K562 (cell line): ENCODE measurements at regions not wholly inside any gene's neighbourhood (a gene's known extent, or its start where the extent isn't known, plus 50 kb on each side); places are given as distances from the start of the nearest gene placed in this dataset.

Experiments
- ATAC-seq: fragments of 200-7000 bp; cut with Tn5 transposase; 3 replicates; pipeline ENCODE4 v1.9.1; 2020; ENCODE audit warnings: moderate library complexity
- BruUV-seq: library from RNA; stranded (reverse); fragments of 400-500 nt; replicated peaks from 2 replicates; lab custom pipeline; 2021; lab: Mats Ljungman, UMichigan
- CTCF ChIA-PET: fragments of 300-600 bp; formaldehyde crosslinking; extraction: SDS; loops from one replicate; lab custom pipeline; 2021; ENCODE audit warnings: low intra/inter-chr PET ratio; lab: Yijun Ruan, JAX
- POLR2A ChIA-PET: fragments of 300-600, 350-650 bp; sonication (Branson Sonifier 250); formaldehyde crosslinking; extraction: SDS; loops from one replicate; lab custom pipeline; 2021; ENCODE audit warnings: antibody characterized with exemption, inconsistent platforms; lab: Yijun Ruan, JAX
- DNase-seq, 4 experiments: peaks; one replicate each; pipeline versions ENCODE4 v3.0.0 to v3.0.0-alpha.2; 2011 to 2018; ENCODE audit warnings: low spot score in 3 of 4, mixed read lengths in 3 of 4; ENCODE audit errors: extremely low read depth in 1 of 4
- FAIRE-seq: peaks from 2 replicates; lab custom pipeline; 2011; peaks lifted over from hg19 to GRCh38; lab: Jason Lieb, UNC
- H2AFZ ChIP-seq: 2 replicates; pipeline ENCODE4 v1.6.0; 2011; ENCODE audit warnings: low read depth, low read length, control low read depth, inconsistent platforms
- H3K27ac ChIP-seq: fragments of 200-600 bp; 3 replicates; pipeline ENCODE4 v1.8.0; 2011; ENCODE audit warnings: low read depth, mild to moderate bottlenecking, control low read depth, inconsistent platforms, low read length, moderate library complexity, mixed read lengths; ENCODE audit errors: extremely low read depth
- H3K27me3 ChIP-seq, 2 experiments: fragments of 300-600 bp in 1 of 2; 2 replicates in 1 of 2; 3 replicates in 1 of 2; pipeline versions ENCODE4 v1.6.0 to v1.8.0; 2011; ENCODE audit warnings: inconsistent platforms in 2 of 2, low read length in 2 of 2, mild to moderate bottlenecking in 1 of 2, mixed read lengths in 1 of 2, moderate library complexity in 1 of 2; ENCODE audit not compliant: control insufficient read depth in 2 of 2, insufficient read depth in 2 of 2
- H3K36me3 ChIP-seq: fragments of 300-600 bp; 3 replicates; pipeline ENCODE4 v1.8.0; 2011; ENCODE audit warnings: mild to moderate bottlenecking, low read length, inconsistent platforms; ENCODE audit not compliant: control insufficient read depth, insufficient read depth
- H3K4me1 ChIP-seq, 2 experiments: fragments of 200-600 bp in 1 of 2; replicated peaks in 1 of 2; 2 replicates in 1 of 2; 3 replicates in 1 of 2; pipeline versions ENCODE4 v1.5.1 to v1.8.0; 2011; ENCODE audit warnings: inconsistent platforms in 2 of 2, low read length in 2 of 2, mild to moderate bottlenecking in 1 of 2, mixed read lengths in 1 of 2, moderate library complexity in 1 of 2; ENCODE audit not compliant: control insufficient read depth in 2 of 2, insufficient read depth in 2 of 2
- H3K4me2 ChIP-seq: 2 replicates; pipeline ENCODE4 v1.6.1; 2011; ENCODE audit warnings: low read length, control low read depth, inconsistent platforms, mixed read lengths; ENCODE audit not compliant: insufficient read depth
- H3K4me3 ChIP-seq: fragments of 200-600 bp; sonication (generic), shearing (Covaris generic); 2 replicates; pipeline ENCODE4 v1.5.1; 2016; ENCODE audit warnings: control low read depth, inconsistent platforms
- H3K79me2 ChIP-seq: fragments of 200-600 bp; 3 replicates; pipeline ENCODE4 v1.8.0; 2011; ENCODE audit warnings: low read length, inconsistent platforms; ENCODE audit not compliant: control insufficient read depth, insufficient read depth
- H3K9ac ChIP-seq, 2 experiments: 2 replicates each; pipeline versions ENCODE4 v1.6.0 to v1.6.1; 2011; ENCODE audit warnings: low read depth in 2 of 2, low read length in 2 of 2, control low read depth in 1 of 2, inconsistent platforms in 1 of 2, mild to moderate bottlenecking in 1 of 2, mixed read lengths in 1 of 2; ENCODE audit not compliant: insufficient read depth in 1 of 2
- H3K9me1 ChIP-seq: one replicate; pipeline ENCODE4 v1.6.0; 2011; ENCODE audit warnings: inconsistent platforms, mild to moderate bottlenecking, low read length, moderate library complexity; ENCODE audit not compliant: control insufficient read depth, insufficient read depth
- H3K9me3 ChIP-seq: replicated peaks from 2 replicates; pipeline ENCODE4 v1.5.1; 2011; ENCODE audit warnings: low read depth, low read length, inconsistent platforms; ENCODE audit not compliant: control insufficient read depth, insufficient read depth
- H4K20me1 ChIP-seq: replicated peaks from 2 replicates; pipeline ENCODE4 v1.6.1; 2011; ENCODE audit warnings: low read length, inconsistent platforms, mixed read lengths; ENCODE audit not compliant: control insufficient read depth, insufficient read depth
- ATF1 ChIP-seq, 2 experiments: fragments of 450-650 bp in 1 of 2; IDR thresholded peaks; 2 replicates each; pipeline ENCODE4 v1.6.1; 2016; ENCODE audit warnings: missing compliant biosample characterization in 1 of 2, missing genetic modification characterization in 1 of 2
- BCL6 ChIP-seq: fragments of 250-450 bp; sonication (Bioruptor Pico); IDR thresholded peaks from 2 replicates; pipeline ENCODE4 v1.4.0; 2020
- GATA2 ChIP-seq: sonication (generic); formaldehyde crosslinking; IDR thresholded peaks from 2 replicates; pipeline ENCODE4 v1.4.0; 2020; ENCODE audit warnings: mild to moderate bottlenecking, missing genetic modification reagents
- KLF13 ChIP-seq: fragments of 450-650 bp; IDR thresholded peaks from 2 replicates; pipeline ENCODE4 v1.6.1; 2016; ENCODE audit warnings: missing genetic modification characterization, low read depth, mild to moderate bottlenecking, missing compliant biosample characterization, moderate library complexity, borderline replicate concordance
- SOX6 ChIP-seq: fragments of 450-650 bp; IDR thresholded peaks from 2 replicates; pipeline ENCODE4 v1.6.1; 2014; ENCODE audit warnings: mild to moderate bottlenecking
- ZNF347 ChIP-seq: fragments of 450-650 bp; formaldehyde crosslinking; IDR thresholded peaks from 2 replicates; pipeline ENCODE4 v1.4.0; 2020; ENCODE audit warnings: low read depth, mild to moderate bottlenecking, moderate library complexity
- in situ Hi-C: fragments of 300-500 bp; cut with MboI; formaldehyde crosslinking; loops from 4 replicates; pipeline ENCODE4 v1.15.0; 2018; ENCODE audit warnings: inconsistent platforms, mixed read lengths
- intact Hi-C: fragments of 100-400 bp; cut with micrococcal nuclease; formaldehyde crosslinking; loops from 2 replicates; pipeline ENCODE4 v1.14.2; 2022
- TF ChIP-seq, protein P1 (sequence below): sonication (generic); formaldehyde crosslinking; IDR thresholded peaks from 2 replicates; pipeline ENCODE4 v1.8.1; 2023; ENCODE audit warnings: mild to moderate bottlenecking, missing genetic modification reagents
- TF ChIP-seq, protein P2 (sequence below): fragments of 250-450 bp; sonication (Bioruptor Pico); IDR thresholded peaks from 2 replicates; pipeline ENCODE4 v1.4.0; 2020; ENCODE audit warnings: borderline replicate concordance

DNA sequence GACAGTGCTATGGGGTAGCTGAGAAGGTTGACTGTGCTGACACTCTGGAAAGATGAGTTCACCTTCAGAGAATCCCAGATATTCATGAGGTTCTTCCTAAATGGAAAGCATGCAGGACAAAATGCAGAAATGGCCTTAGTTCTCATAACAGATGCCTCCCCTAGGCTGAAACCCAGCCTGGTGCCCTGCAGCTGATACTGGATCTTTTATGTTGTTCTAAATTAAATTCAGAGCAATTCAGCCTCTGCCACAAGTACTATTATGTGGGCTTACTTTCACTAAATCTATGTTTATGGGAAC is 172.0 kb upstream of the SERPINE2 start:
- ChIA-PET CTCF (no interaction called here), POLR2A (no interaction called here)
- intact Hi-C loops = no loop called here
- Histone ChIP-seq H3K36me3 (no peaks in the 10 kb centered on the region), H3K4me1 (no peaks in the 10 kb centered on the region), H4K20me1 (no peaks in the 10 kb centered on the region), H3K27ac (no peak overlapping the region), H3K9me3 (no peaks in the 10 kb centered on the region), H3K27me3 (no peaks in the 10 kb centered on the region), H3K4me3 (no peak overlapping the region), H3K79me2 (no peaks in the 10 kb centered on the region), H3K9me1 (no peaks in the 10 kb centered on the region), H2AFZ (no peak overlapping the region), H3K9ac (no peak overlapping the region), H3K4me2 (no peak overlapping the region)
- FAIRE-seq (no peak), ATAC-seq (no peak), DNase-seq (no peak)
- no peak for TF ChIP-seq GATA2 (CRISPR knock-in tag)
- TF ChIP-seq, protein P1, sequence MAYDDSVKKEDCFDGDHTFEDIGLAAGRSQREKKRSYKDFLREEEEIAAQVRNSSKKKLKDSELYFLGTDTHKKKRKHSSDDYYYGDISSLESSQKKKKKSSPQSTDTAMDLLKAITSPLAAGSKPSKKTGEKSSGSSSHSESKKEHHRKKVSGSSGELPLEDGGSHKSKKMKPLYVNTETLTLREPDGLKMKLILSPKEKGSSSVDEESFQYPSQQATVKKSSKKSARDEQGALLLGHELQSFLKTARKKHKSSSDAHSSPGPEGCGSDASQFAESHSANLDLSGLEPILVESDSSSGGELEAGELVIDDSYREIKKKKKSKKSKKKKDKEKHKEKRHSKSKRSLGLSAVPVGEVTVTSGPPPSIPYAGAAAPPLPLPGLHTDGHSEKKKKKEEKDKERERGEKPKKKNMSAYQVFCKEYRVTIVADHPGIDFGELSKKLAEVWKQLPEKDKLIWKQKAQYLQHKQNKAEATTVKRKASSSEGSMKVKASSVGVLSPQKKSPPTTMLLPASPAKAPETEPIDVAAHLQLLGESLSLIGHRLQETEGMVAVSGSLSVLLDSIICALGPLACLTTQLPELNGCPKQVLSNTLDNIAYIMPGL (CRISPR knock-in tag) = no peak
- TF ChIP-seq BCL6 (CRISPR knock-in tag) = no peak
- TF ChIP-seq SOX6 = no peak
- TF ChIP-seq, protein P2, sequence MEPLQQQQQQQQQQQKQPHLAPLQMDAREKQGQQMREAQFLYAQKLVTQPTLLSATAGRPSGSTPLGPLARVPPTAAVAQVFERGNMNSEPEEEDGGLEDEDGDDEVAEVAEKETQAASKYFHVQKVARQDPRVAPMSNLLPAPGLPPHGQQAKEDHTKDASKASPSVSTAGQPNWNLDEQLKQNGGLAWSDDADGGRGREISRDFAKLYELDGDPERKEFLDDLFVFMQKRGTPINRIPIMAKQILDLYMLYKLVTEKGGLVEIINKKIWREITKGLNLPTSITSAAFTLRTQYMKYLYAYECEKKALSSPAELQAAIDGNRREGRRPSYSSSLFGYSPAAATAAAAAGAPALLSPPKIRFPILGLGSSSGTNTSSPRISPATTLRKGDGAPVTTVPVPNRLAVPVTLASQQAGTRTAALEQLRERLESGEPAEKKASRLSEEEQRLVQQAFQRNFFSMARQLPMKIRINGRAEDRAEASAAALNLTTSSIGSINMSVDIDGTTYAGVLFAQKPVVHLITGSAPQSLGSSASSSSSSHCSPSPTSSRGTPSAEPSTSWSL (CRISPR knock-in tag) = no peak
- no peak for TF ChIP-seq KLF13 (tag)
- TF ChIP-seq ATF1 (CRISPR knock-in tag; IDR thresholded peaks at IDR 0.05) = no peak
- TF ChIP-seq ATF1 (tag; IDR thresholded peaks at IDR 0.05) = no peak
- no peak for TF ChIP-seq ZNF347 (CRISPR knock-in tag)
- no TSS peak for BruUV-seq
- in situ Hi-C loops = no loop called here
